OCI-LY3 (cell line): ENCODE measurements at regions not wholly inside any gene's neighbourhood (a gene's known extent, or its start where the extent isn't known, plus 50 kb on each side); places are given as distances from the start of the nearest gene placed in this dataset.

Experiments used
- H2AFZ ChIP-seq: fragments of 200-600, 300-600 bp; shearing (Covaris generic); 2 replicates; pipeline ENCODE4 v1.6.0; 2014; ENCODE audit warnings: antibody characterized with exemption, low read depth, low read length
- H3K27ac ChIP-seq: fragments of 200-600, 300-600 bp; sonication (generic); 2 replicates; pipeline ENCODE4 v1.5.1; 2014; ENCODE audit warnings: mild to moderate bottlenecking, low read length, moderate library complexity, mixed read lengths
- H3K27me3 ChIP-seq: fragments of 200-600, 300-600 bp; sonication (generic); 2 replicates; pipeline ENCODE4 v1.6.1; 2014; ENCODE audit warnings: low read depth, low read length, mixed read lengths
- H3K36me3 ChIP-seq: fragments of 200-600, 300-600 bp; sonication (generic); replicated peaks from 2 replicates; pipeline ENCODE3; 2014; ENCODE audit warnings: low read depth, low read length, mixed read lengths
- H3K4me1 ChIP-seq: fragments of 300-600, 200-600 bp; sonication (generic); 2 replicates; pipeline ENCODE4 v1.6.1; 2014; ENCODE audit warnings: low read length, mixed read lengths
- H3K4me2 ChIP-seq: fragments of 200-600, 300-600 bp; sonication (generic); 2 replicates; pipeline ENCODE4 v1.6.1; 2014; ENCODE audit warnings: low read length, mixed read lengths
- H3K4me3 ChIP-seq: fragments of 300-600, 200-600 bp; sonication (generic); 2 replicates; pipeline ENCODE4 v1.5.1; 2014; ENCODE audit warnings: antibody characterized with exemption, mild to moderate bottlenecking, low read length, moderate library complexity
- H3K79me2 ChIP-seq: fragments of 300-600, 200-600 bp; shearing (Covaris generic); 2 replicates; pipeline ENCODE4 v1.6.1; 2014; ENCODE audit warnings: mild to moderate bottlenecking, low read length, mixed read lengths
- H3K9ac ChIP-seq: fragments of 300-600, 200-600 bp; shearing (Covaris generic); 2 replicates; pipeline ENCODE4 v1.6.0; 2014; ENCODE audit warnings: mild to moderate bottlenecking, low read length, moderate library complexity
- H3K9me3 ChIP-seq: fragments of 200-600, 300-600 bp; shearing (Covaris generic); 2 replicates; pipeline ENCODE4 v1.6.1; 2014; ENCODE audit warnings: low read length, mixed read lengths; ENCODE audit not compliant: insufficient read depth
- H4K20me1 ChIP-seq: fragments of 200-600, 300-600 bp; sonication (generic); 2 replicates; pipeline ENCODE4 v1.6.1; 2016; ENCODE audit warnings: low read length, mixed read lengths; ENCODE audit not compliant: insufficient read depth
- EZH2phosphoT487 ChIP-seq: fragments of 200-600 bp; shearing (Covaris generic); IDR thresholded peaks from 2 replicates; pipeline ENCODE4 v1.6.1; 2018; ENCODE audit warnings: antibody characterized with exemption, mixed run types, low read depth
- TF ChIP-seq, protein P1 (sequence below): fragments of 200-600, 300-600 bp; sonication (generic); IDR thresholded peaks from 2 replicates; pipeline ENCODE4 v1.5.1; 2014; ENCODE audit warnings: antibody characterized with exemption, low read length, low read depth

DNA sequence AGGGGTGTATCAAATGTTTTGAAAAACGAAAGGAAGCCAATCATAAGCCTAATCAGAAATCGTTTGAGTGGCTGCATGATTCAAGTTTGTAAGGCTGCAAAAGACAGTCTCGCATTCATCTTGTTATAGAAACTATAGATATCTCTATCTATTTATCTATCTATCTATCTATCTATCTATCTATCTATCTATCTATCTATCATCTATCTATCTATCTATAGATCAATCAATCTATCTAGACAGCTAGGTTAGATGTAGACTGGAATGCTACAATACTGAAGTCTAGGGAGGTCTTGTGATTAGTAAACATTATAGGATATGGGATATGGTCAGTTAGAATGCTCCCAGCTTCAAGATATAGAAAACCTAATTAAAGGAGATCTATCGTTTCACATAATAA lies 52.2 kb upstream of the BTG1 start:
- Histone ChIP-seq H3K4me2 (no peak overlapping the region), H3K4me1 (peaks cover 14% of the 10 kb centered on the region), H3K36me3 (peaks cover 3% of the 10 kb centered on the region), H2AFZ (no peak overlapping the region), H3K27me3 (no peaks in the 10 kb centered on the region), H3K9me3 (0 out of 2 replicates have a peak, but pooled peaks cover 7% of the 10 kb centered on the region), H3K79me2 (no peaks in the 10 kb centered on the region), H3K4me3 (no peak overlapping the region), H3K27ac (no peak overlapping the region), H3K9ac (no peak overlapping the region), H4K20me1 (no peaks in the 10 kb centered on the region)
- TF ChIP-seq, protein P1, sequence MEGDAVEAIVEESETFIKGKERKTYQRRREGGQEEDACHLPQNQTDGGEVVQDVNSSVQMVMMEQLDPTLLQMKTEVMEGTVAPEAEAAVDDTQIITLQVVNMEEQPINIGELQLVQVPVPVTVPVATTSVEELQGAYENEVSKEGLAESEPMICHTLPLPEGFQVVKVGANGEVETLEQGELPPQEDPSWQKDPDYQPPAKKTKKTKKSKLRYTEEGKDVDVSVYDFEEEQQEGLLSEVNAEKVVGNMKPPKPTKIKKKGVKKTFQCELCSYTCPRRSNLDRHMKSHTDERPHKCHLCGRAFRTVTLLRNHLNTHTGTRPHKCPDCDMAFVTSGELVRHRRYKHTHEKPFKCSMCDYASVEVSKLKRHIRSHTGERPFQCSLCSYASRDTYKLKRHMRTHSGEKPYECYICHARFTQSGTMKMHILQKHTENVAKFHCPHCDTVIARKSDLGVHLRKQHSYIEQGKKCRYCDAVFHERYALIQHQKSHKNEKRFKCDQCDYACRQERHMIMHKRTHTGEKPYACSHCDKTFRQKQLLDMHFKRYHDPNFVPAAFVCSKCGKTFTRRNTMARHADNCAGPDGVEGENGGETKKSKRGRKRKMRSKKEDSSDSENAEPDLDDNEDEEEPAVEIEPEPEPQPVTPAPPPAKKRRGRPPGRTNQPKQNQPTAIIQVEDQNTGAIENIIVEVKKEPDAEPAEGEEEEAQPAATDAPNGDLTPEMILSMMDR: no peak
- no peak for TF ChIP-seq EZH2phosphoT487

DNA sequence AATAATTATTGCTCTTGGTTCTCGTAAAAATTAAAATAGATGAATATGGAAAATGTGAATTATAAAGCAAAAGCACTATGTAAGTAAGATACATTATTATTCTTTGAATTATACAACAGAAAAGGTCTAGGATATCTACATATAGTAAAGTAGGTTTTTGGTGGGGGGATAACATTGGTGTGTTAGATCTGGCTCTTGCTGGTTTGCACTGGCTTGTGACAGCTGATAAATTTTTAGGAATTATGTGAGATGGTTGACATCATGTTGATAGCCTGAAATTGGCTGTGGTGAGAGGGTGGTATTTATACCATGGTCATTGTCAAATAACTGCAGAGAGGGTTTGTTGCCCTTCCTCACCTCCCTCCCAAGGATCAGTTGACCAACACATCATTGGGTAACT lies 50.7 kb upstream of the BTG1 start:
- H3K4me1 ChIP-seq: peaks cover 14% of the 10 kb centered on the region
- no peaks in the 10 kb centered on the region for H3K27me3 ChIP-seq
- H3K9me3 ChIP-seq: 0 out of 2 replicates have a peak, but pooled peaks cover 7% of the 10 kb centered on the region
- H3K27ac ChIP-seq: no peak overlapping the region
- H3K79me2 ChIP-seq: no peaks in the 10 kb centered on the region
- TF ChIP-seq, protein P1: no peak
- no peak for TF ChIP-seq EZH2phosphoT487
- no peak overlapping the region for H3K9ac ChIP-seq
- H3K36me3 ChIP-seq: peaks cover 3% of the 10 kb centered on the region
- no peaks in the 10 kb centered on the region for H4K20me1 ChIP-seq
- H3K4me2 ChIP-seq: no peak overlapping the region
- no peak overlapping the region for H2AFZ ChIP-seq
- H3K4me3 ChIP-seq: no peak overlapping the region
